ENCODE measurements at regions not wholly inside any gene's neighbourhood (a gene's known extent, or its start where the extent isn't known, plus 50 kb on each side); places are given as distances from the start of the nearest gene placed in this dataset.

GRCh38 chr11:115065830-115066664 is 387.7 kb downstream of the NXPE2 start:
- TF ChIP-seq YY1 (IDR thresholded peaks at IDR 0.05; ENCODE audit: insufficient read depth, insufficient read length) = no peak
- TF ChIP-seq ZNF274 (IDR thresholded peaks at IDR 0.05; ENCODE audit: low read depth, low read length) = no peak
- TF ChIP-seq SUZ12 (IDR thresholded peaks at IDR 0.05; ENCODE audit: extremely low read depth, insufficient read depth, insufficient read length) = no peak

All from NT2/D1 (cell line).